Adipocyte (in vitro differentiated cells): ENCODE measurements at regions not wholly inside any gene's neighbourhood (a gene's known extent, or its start where the extent isn't known, plus 50 kb on each side); places are given as distances from the start of the nearest gene placed in this dataset.

Experiments used
- DNase-seq: peaks from one replicate; pipeline ENCODE4 v3.0.0-alpha.2; 2015; ENCODE audit warnings: low read depth
- H3K27me3 ChIP-seq: replicated peaks from 2 replicates; pipeline ENCODE4 v1.7.0; 2013; ENCODE audit warnings: mild to moderate bottlenecking, low read length, moderate library complexity; ENCODE audit not compliant: control insufficient read depth, insufficient read depth
- H3K36me3 ChIP-seq: 2 replicates; pipeline ENCODE4 v1.7.0; 2013; ENCODE audit warnings: low read length, mild to moderate bottlenecking, moderate library complexity; ENCODE audit not compliant: control insufficient read depth, insufficient read depth, severe bottlenecking
- H3K4me1 ChIP-seq: 2 replicates; pipeline ENCODE4 v1.7.0; 2013; ENCODE audit warnings: mild to moderate bottlenecking, low read length, moderate library complexity; ENCODE audit not compliant: control insufficient read depth, insufficient read depth
- H3K4me3 ChIP-seq: 2 replicates; pipeline ENCODE4 v1.7.0; 2013; ENCODE audit warnings: mild to moderate bottlenecking, low read length, moderate library complexity
- H3K9ac ChIP-seq: 2 replicates; pipeline ENCODE4 v1.7.0; 2013; ENCODE audit warnings: mild to moderate bottlenecking, low read length, moderate library complexity
- H3K9me3 ChIP-seq: 2 replicates; pipeline ENCODE4 v1.7.0; 2013; ENCODE audit warnings: mild to moderate bottlenecking, low read length, moderate library complexity; ENCODE audit not compliant: control insufficient read depth

- no peak overlapping the region for H3K9ac ChIP-seq
- no peaks in the 10 kb centered on the region for H3K36me3 ChIP-seq
- H3K4me1 ChIP-seq = no peaks in the 10 kb centered on the region
- no peaks in the 10 kb centered on the region for H3K27me3 ChIP-seq
- no peak for DNase-seq
- H3K4me3 ChIP-seq = no peak overlapping the region
- H3K9me3 ChIP-seq = peaks cover 12% of the 10 kb centered on the region
Measured at GRCh38 chr11:131121426-131122333, 205.4 kb upstream of the SNX19 start.

- no peak for DNase-seq
- Histone ChIP-seq H3K9me3 (peaks cover 20% of the 10 kb centered on the region), H3K27me3 (no peaks in the 10 kb centered on the region), H3K9ac (no peak overlapping the region), H3K4me3 (no peak overlapping the region), H3K4me1 (no peaks in the 10 kb centered on the region), H3K36me3 (no peaks in the 10 kb centered on the region)
Measured at GRCh38 chr11:131122448-131122847, 206.2 kb upstream of the SNX19 start.

DNA sequence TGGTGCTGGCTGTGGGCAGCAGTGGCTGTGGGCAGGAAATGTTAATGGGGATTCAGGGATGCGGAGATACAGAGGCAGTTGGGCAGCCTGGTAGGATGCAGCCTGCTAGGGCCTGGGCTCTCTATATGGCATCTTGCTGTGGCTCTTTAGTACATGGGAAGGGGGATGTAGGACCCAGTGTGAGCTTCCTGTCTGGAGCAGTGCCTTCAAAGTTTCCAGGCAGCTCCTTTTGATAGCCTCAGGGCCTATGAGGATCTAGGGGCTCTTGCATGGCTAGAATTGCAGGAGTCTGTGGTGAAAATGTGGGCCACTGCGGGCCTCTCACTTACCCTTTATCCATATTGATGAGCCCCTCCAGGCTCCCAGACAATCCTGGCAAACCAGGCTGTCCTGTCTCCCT is 213.2 kb upstream of the SNX19 start:
- Histone ChIP-seq H3K27me3 (no peaks in the 10 kb centered on the region), H3K4me1 (no peaks in the 10 kb centered on the region), H3K9me3 (peaks cover 25% of the 10 kb centered on the region), H3K4me3 (no peak overlapping the region), H3K9ac (no peak overlapping the region), H3K36me3 (no peaks in the 10 kb centered on the region)
- no peak for DNase-seq

DNA sequence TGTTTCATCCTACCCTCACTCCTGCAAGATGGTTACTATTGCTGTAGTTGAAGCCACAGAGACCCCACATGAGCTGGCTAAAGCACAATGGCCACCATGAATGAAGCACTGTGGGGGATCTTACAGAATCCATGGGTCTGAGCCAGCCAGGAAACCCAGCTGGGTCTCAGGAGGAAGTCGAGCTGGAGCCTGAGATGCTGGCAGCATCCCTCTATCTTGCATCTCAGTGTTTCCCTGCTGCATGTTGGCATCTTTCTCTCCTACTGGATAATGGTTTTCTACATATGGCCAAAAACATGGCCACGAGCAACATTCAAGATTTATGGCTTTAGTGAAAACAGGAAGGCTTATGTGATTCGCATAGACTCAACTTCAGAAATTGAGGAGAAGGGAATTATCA is 219.3 kb upstream of the SNX19 start:
- Histone ChIP-seq H3K27me3 (no peaks in the 10 kb centered on the region), H3K4me3 (no peak overlapping the region), H3K9me3 (no peaks in the 10 kb centered on the region), H3K4me1 (peaks cover 3% of the 10 kb centered on the region), H3K36me3 (no peaks in the 10 kb centered on the region), H3K9ac (no peak overlapping the region)
- DNase-seq = no peak

GRCh38 chr11:131136486-131136885 is 220.2 kb upstream of the SNX19 start:
- peaks cover 3% of the 10 kb centered on the region for H3K4me1 ChIP-seq
- DNase-seq = peak; percentile 15

DNA sequence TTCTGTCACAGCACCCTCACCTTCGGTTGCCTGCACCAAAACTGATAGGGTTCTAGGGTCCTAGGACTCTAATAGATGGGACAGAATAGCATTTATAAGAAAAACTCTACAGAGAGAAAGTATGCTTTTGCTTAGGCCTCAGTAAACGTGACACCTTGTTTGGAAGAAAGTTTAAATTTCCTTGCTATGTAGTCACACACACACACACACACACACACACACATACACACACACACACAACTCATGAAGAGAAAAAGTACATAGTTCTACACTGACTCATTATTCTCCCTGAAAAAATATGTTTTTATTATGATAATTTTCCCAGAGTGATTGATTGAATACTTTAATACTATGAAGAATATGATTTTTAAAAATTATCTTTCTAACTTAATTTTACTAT is 220.8 kb upstream of the SNX19 start:
- Histone ChIP-seq H3K4me3 (no peak overlapping the region), H3K27me3 (no peaks in the 10 kb centered on the region), H3K9me3 (no peaks in the 10 kb centered on the region), H3K9ac (no peak overlapping the region), H3K36me3 (no peaks in the 10 kb centered on the region), H3K4me1 (peaks cover 3% of the 10 kb centered on the region)
- peak; percentile 19 for DNase-seq

More at GRCh38 chr11:131136486-131136885, 220.2 kb upstream of the SNX19 start:
- Histone ChIP-seq H3K27me3 (no peaks in the 10 kb centered on the region), H3K9me3 (no peaks in the 10 kb centered on the region), H3K4me3 (no peak overlapping the region), H3K36me3 (no peaks in the 10 kb centered on the region), H3K9ac (no peak overlapping the region)

DNA sequence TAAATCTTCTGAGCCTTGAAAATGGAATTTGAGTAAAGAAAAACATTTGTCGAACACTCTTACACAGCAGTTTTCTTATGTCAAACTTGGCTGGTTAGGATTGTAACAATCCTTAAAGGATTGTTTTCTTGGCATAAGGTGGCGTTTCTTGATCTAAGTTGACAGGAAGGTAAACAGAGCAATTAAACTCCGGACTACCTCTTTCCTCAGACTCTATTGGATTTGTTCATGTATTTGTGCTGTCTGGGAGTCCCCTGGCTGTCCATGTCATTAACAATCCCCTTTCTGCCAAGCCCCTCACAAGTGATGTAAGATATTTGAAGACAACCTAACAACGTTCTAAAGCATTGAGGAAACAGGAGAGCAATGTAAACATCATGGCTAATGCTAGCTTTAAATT is 222.5 kb upstream of the SNX19 start:
- no peaks in the 10 kb centered on the region for H3K27me3 ChIP-seq
- H3K4me3 ChIP-seq = no peak overlapping the region
- DNase-seq = no peak
- peaks cover 3% of the 10 kb centered on the region for H3K4me1 ChIP-seq
- H3K9me3 ChIP-seq = no peaks in the 10 kb centered on the region
- H3K9ac ChIP-seq = no peak overlapping the region
- no peaks in the 10 kb centered on the region for H3K36me3 ChIP-seq

GRCh38 chr11:131145791-131146190 is 224.6 kb upstream of the NTM start:
- Histone ChIP-seq H3K4me1 (peaks cover 5% of the 10 kb centered on the region), H3K9me3 (no peaks in the 10 kb centered on the region), H3K36me3 (no peaks in the 10 kb centered on the region), H3K27me3 (no peaks in the 10 kb centered on the region), H3K4me3 (no peak overlapping the region), H3K9ac (no peak overlapping the region)
- no peak for DNase-seq

- Histone ChIP-seq H3K36me3 (no peaks in the 10 kb centered on the region), H3K4me3 (no peak overlapping the region), H3K27me3 (no peaks in the 10 kb centered on the region), H3K9ac (no peak overlapping the region), H3K9me3 (no peaks in the 10 kb centered on the region), H3K4me1 (peaks cover 5% of the 10 kb centered on the region)
- DNase-seq = peak; percentile 29
Measured at GRCh38 chr11:131146827-131147490, 223.5 kb upstream of the NTM start.

GRCh38 chr11:131154351-131154750 is 216.1 kb upstream of the NTM start:
- no peak overlapping the region for H3K9ac ChIP-seq
- H3K4me1 ChIP-seq = no peaks in the 10 kb centered on the region
- H3K4me3 ChIP-seq = no peak overlapping the region
- no peaks in the 10 kb centered on the region for H3K9me3 ChIP-seq
- no peaks in the 10 kb centered on the region for H3K27me3 ChIP-seq
- no peak for DNase-seq
- no peaks in the 10 kb centered on the region for H3K36me3 ChIP-seq

DNA sequence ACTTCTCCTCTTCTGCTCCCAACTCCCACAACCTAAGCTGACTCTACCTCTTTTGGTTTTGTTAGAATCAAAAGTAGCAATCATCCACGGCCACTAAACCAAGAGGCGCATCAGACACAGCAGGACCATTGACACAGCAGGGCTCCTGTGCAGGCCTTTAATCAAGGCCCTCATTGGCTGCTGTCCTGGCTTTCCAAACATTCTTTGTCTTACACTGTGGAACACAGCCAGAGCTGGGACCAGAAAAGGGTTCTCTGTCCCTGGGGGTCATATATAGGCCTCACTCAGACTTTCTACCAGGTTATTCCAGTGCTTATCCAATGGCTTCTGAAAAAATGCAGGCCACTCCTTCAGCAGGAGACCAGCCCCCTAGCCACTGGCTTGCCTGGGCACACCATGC is 212.7 kb upstream of the NTM start:
- H3K4me1 ChIP-seq = no peaks in the 10 kb centered on the region
- no peak overlapping the region for H3K9ac ChIP-seq
- no peaks in the 10 kb centered on the region for H3K36me3 ChIP-seq
- H3K27me3 ChIP-seq = peaks cover 5% of the 10 kb centered on the region
- H3K4me3 ChIP-seq = no peak overlapping the region
- H3K9me3 ChIP-seq = no peaks in the 10 kb centered on the region
- DNase-seq = no peak
